Hepatic stellate cell (primary cell): ENCODE measurements at regions not wholly inside any gene's neighbourhood (a gene's known extent, or its start where the extent isn't known, plus 50 kb on each side); places are given as distances from the start of the nearest gene placed in this dataset.

Source experiments
- DNase-seq: peaks from one replicate; pipeline ENCODE4 v3.0.0; 2011; ENCODE audit warnings: low spot score

DNA sequence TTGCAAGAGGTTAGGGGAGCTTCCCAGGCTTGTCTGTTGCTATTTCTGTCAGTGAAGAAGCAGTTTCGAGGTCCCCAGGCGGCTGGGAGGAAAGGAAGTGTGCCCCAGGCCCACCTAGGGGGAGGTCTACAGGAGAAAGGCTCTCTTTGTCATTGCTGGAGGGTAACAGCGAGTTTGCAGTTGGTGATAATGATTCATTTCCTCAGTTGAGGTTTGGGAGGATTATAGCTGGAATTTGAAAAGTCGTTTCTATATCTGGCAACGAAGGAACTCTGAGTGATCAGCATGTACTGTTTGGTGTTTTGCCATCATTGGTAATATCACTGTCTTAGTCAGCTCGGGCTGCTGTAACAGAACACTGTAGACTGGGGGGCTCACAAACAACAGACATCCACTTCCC, 65.5 kb upstream of the UBE3A start:
- DNase-seq: no peak

GRCh38 chr15:25501828-25502446, 63.1 kb upstream of the UBE3A start:
- no peak for DNase-seq

GRCh38 chr15:25498835-25499234, 60.0 kb upstream of the UBE3A start:
- no peak for DNase-seq

- no peak for DNase-seq
Observed at GRCh38 chr15:25497934-25498333, 59.1 kb upstream of the UBE3A start.

GRCh38 chr15:25493823-25494526, 55.2 kb upstream of the UBE3A start:
- DNase-seq: no peak

- DNase-seq: no peak
Observed at GRCh38 chr15:25492315-25492714, 53.5 kb upstream of the UBE3A start.
